NT2/D1 (cell line): ENCODE measurements at regions not wholly inside any gene's neighbourhood (a gene's known extent, or its start where the extent isn't known, plus 50 kb on each side); places are given as distances from the start of the nearest gene placed in this dataset.

Source experiments
- YY1 ChIP-seq: IDR thresholded peaks from 2 replicates; pipeline ENCODE4 v1.6.1; 2011; ENCODE audit not compliant: insufficient read length, insufficient read depth
- ZNF274 ChIP-seq: IDR thresholded peaks from 2 replicates; pipeline ENCODE4 v1.6.1; 2011; ENCODE audit warnings: mild to moderate bottlenecking, low read depth, low read length

GRCh38 chr4:137966504-137966903 is 275.6 kb downstream of the SLC7A11 start:
- TF ChIP-seq YY1 (no peak), ZNF274 (no peak)
